ENCODE measurements at regions not wholly inside any gene's neighbourhood (a gene's known extent, or its start where the extent isn't known, plus 50 kb on each side); places are given as distances from the start of the nearest gene placed in this dataset.

DNA sequence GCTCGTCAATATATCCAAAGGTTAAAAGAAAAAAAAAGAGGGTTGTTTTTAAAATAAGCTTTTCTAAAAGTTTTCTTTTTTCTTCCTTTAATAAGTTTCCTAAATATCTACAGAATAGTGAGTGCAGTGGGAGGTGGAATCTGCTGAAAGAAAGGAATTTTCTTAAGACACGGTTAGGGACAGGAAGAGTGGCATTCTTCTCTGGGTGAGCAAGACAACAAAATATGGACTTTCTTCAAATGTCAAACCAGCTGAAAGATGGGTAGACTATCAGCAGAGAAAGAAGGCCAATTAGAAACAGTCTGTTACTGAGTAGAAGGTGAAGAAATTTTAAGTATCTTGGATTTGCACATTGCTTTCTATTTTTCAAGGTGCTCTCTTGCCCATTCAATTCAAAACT is 222.7 kb upstream of the PIK3C3 start:
- no peaks in the 10 kb centered on the region for H3K9me3 Mint-ChIP-seq (ENCODE audit: unreplicated experiment)
- no peak for DNase-seq (ENCODE audit: unreplicated experiment)

DNA sequence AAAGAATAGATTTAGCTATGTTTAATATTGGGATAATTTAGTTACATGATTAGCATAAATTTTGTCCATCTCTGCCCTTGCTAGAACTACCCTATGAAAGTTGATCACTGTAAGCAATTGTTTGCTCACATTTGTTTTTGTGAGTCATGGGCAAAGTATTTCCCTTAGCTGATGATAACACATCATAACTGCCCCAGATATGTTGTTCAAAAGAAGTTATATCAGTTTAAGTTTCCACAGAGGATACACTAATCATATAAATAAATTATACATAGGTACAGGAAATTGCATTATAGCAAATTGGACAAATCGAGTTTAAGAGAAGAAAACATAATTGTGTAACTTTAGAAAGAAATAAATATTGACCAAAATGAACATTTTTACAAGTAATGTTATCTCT is 223.2 kb upstream of the PIK3C3 start:
- BruUV-seq (replicated peaks): no TSS peak
- H3K36me3 Mint-ChIP-seq (ENCODE audit: insufficient read depth, unreplicated experiment): no peaks in the 10 kb centered on the region
- TF ChIP-seq, protein P1, sequence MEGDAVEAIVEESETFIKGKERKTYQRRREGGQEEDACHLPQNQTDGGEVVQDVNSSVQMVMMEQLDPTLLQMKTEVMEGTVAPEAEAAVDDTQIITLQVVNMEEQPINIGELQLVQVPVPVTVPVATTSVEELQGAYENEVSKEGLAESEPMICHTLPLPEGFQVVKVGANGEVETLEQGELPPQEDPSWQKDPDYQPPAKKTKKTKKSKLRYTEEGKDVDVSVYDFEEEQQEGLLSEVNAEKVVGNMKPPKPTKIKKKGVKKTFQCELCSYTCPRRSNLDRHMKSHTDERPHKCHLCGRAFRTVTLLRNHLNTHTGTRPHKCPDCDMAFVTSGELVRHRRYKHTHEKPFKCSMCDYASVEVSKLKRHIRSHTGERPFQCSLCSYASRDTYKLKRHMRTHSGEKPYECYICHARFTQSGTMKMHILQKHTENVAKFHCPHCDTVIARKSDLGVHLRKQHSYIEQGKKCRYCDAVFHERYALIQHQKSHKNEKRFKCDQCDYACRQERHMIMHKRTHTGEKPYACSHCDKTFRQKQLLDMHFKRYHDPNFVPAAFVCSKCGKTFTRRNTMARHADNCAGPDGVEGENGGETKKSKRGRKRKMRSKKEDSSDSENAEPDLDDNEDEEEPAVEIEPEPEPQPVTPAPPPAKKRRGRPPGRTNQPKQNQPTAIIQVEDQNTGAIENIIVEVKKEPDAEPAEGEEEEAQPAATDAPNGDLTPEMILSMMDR (IDR thresholded peaks at IDR 0.05; ENCODE audit: unreplicated experiment): no peak
- no peaks in the 10 kb centered on the region for H3K9me3 Mint-ChIP-seq (ENCODE audit: unreplicated experiment)
- H3K4me1 Mint-ChIP-seq (ENCODE audit: insufficient read depth, unreplicated experiment): no peaks in the 10 kb centered on the region
- intact Hi-C loops (cut with micrococcal nuclease): no loop called here
- no peaks in the 10 kb centered on the region for H3K27me3 Mint-ChIP-seq (ENCODE audit: insufficient read depth, unreplicated experiment)
- ChIA-PET POLR2A (interaction anchor here (0.5 to 0.6 kb wide), 2 partner anchors 280 to 605 kb away, joined by 3 read pairs; no protein-coding TSS in a partner anchor), CTCF (no interaction called here)
- peak; percentile 13 for DNase-seq (ENCODE audit: unreplicated experiment)
- no peak overlapping the region for H3K4me3 Mint-ChIP-seq (ENCODE audit: unreplicated experiment)
- no peak overlapping the region for H3K27ac Mint-ChIP-seq (ENCODE audit: low read depth, unreplicated experiment)

More for the DNA sequence above, 222.7 kb upstream of the PIK3C3 start:
- intact Hi-C loops (cut with micrococcal nuclease): no loop called here
- H3K27me3 Mint-ChIP-seq (ENCODE audit: insufficient read depth, unreplicated experiment): no peaks in the 10 kb centered on the region
- POLR2A ChIA-PET: interaction anchor here (0.6 kb wide), 1 partner anchor 281 kb away, joined by 3 read pairs; no protein-coding TSS in a partner anchor
- no peak overlapping the region for H3K4me3 Mint-ChIP-seq (ENCODE audit: unreplicated experiment)
- no peaks in the 10 kb centered on the region for H3K36me3 Mint-ChIP-seq (ENCODE audit: insufficient read depth, unreplicated experiment)
- no peaks in the 10 kb centered on the region for H3K4me1 Mint-ChIP-seq (ENCODE audit: insufficient read depth, unreplicated experiment)
- no peak overlapping the region for H3K27ac Mint-ChIP-seq (ENCODE audit: low read depth, unreplicated experiment)
- TF ChIP-seq, protein P1 (IDR thresholded peaks at IDR 0.05; ENCODE audit: unreplicated experiment): no peak
- CTCF ChIA-PET: no interaction called here
- no TSS peak for BruUV-seq (replicated peaks)

DNA sequence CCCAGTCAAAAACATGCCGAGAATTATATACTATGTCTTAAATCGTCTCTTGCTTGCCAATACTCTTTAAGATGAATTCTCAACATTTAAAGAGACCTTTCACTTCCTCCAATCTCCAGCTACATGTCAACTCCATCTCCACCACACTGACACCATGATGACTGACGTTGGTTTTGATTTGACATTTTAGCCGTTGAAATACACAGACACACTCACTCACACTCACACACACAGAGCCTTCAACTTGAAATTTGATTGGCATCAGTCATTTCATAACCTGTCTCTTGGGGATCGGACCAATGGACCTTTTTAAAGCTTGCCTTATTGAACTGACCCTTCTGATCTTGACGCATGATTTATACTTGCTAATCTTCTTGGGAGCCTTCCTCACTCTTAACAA is 230.8 kb upstream of the PIK3C3 start:
- CTCF ChIA-PET: interaction anchor here (0.7 to 1.1 kb wide), 2 partner anchors 30 to 553 kb away, joined by 4 read pairs; no protein-coding TSS in a partner anchor
- peaks cover 21% of the 10 kb centered on the region for H3K27me3 Mint-ChIP-seq (ENCODE audit: insufficient read depth, unreplicated experiment)
- TF ChIP-seq, protein P1 (IDR thresholded peaks at IDR 0.05; ENCODE audit: unreplicated experiment): no peak
- no TSS peak for BruUV-seq (replicated peaks)
- no peaks in the 10 kb centered on the region for H3K36me3 Mint-ChIP-seq (ENCODE audit: insufficient read depth, unreplicated experiment)
- no peaks in the 10 kb centered on the region for H3K4me1 Mint-ChIP-seq (ENCODE audit: insufficient read depth, unreplicated experiment)
- no peak overlapping the region for H3K4me3 Mint-ChIP-seq (ENCODE audit: unreplicated experiment)
- POLR2A ChIA-PET: no interaction called here
- no peak overlapping the region for H3K27ac Mint-ChIP-seq (ENCODE audit: low read depth, unreplicated experiment)
- DNase-seq (ENCODE audit: unreplicated experiment): no peak
- no peaks in the 10 kb centered on the region for H3K9me3 Mint-ChIP-seq (ENCODE audit: unreplicated experiment)
- intact Hi-C loops (cut with micrococcal nuclease): no loop called here

DNA sequence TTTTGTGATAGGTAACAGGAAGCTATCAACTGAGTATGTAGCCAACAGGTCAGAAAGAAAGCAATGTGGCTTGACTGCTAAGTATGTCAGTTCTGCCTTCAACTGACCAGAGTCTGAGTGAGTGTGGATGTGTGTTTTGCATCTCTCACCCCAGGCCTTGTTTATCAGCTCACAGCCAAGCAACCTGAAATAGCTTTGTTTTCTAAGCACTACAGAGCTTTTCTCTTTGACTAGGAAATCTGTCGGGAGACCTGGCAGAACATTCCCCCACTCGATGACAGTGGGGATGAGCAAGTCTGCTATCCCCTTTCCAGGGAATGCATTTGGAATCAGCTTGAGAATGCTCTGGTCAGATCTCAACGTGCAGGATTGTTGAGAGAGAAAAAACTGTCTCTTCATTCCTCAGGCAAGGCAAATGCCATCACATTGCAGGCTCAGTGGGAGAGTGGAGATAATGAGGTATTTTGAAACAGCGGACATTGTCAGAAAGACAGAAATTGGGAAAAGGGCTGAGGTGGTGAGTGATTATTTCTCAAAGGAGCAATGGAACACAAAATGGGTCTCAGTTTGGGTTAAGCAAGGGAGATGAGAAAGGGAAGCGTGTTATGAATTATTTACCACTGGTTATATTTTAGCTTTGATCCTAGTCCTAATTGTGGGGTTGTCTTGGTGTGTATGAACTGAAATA is 233.8 kb upstream of the PIK3C3 start:
- H3K4me1 Mint-ChIP-seq (ENCODE audit: insufficient read depth, unreplicated experiment): no peaks in the 10 kb centered on the region
- intact Hi-C loops (cut with micrococcal nuclease): no loop called here
- no TSS peak for BruUV-seq (replicated peaks)
- H3K4me3 Mint-ChIP-seq (ENCODE audit: unreplicated experiment): no peak overlapping the region
- TF ChIP-seq, protein P1 (IDR thresholded peaks at IDR 0.05; ENCODE audit: unreplicated experiment): no peak
- H3K27ac Mint-ChIP-seq (ENCODE audit: low read depth, unreplicated experiment): no peak overlapping the region
- POLR2A ChIA-PET: no interaction called here
- CTCF ChIA-PET: interaction anchor here (0.6 to 1.0 kb wide), 2 partner anchors 10 to 18 kb away, joined by 3 to 4 read pairs; no protein-coding TSS in a partner anchor
- no peak for DNase-seq (ENCODE audit: unreplicated experiment)
- H3K27me3 Mint-ChIP-seq (ENCODE audit: insufficient read depth, unreplicated experiment): peaks cover 34% of the 10 kb centered on the region
- no peaks in the 10 kb centered on the region for H3K9me3 Mint-ChIP-seq (ENCODE audit: unreplicated experiment)
- H3K36me3 Mint-ChIP-seq (ENCODE audit: insufficient read depth, unreplicated experiment): no peaks in the 10 kb centered on the region

All from MCF 10A (cell line).